Stimulated activated CD4-positive, alpha-beta T cell treated with anti-CD3 and anti-CD28 coated beads, TNF-alpha, amount 100 ng/mL, for 48 hours (primary cell): ENCODE measurements at regions not wholly inside any gene's neighbourhood (a gene's known extent, or its start where the extent isn't known, plus 50 kb on each side); places are given as distances from the start of the nearest gene placed in this dataset.

ENCODE experiments used
- DNase-seq, 3 donors: peaks; one replicate each; pipeline ENCODE4 v3.0.0-alpha.2; 2020; ENCODE audit warnings: low read depth in 3 of 3

DNA sequence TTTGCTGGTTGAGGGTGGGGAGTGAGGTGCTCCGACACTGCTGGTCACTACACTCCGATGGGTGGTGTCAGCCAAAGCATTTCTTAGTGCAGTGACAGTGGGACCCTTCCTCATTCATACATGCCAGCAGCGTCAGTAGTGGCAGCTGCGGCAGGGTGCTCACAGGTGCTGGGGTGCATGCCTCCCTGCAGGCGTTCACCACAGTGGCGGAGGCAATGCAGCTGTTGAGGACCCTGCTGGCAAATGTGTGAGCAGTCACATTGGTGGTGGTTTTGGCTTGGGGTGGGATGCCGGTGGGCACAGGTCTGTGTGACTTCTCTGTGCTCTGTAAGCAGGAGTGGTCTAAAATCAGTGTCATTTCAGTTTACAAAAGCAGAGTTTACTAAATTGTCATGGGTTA, 464.6 kb downstream of the FUT8 start:
- DNase-seq, result no peak

DNA sequence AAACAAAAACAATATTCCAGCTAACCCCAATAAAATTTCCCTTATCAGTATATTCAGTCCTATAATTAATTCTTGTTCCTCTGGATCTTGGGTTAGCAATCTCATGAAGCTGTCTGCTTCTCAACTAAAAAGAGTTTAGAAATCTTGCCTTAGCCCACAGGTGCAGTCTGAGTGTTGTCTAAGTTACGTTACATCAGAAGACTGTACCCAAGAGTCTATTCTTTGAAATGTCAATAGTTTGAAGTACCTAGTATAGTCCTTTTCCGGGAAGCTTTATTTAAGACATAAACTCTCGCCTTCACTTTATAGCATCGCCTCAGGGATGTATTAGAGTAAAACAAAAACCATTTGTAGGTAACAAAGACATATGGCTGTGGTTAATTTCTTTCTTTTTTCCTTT, 465.1 kb downstream of the FUT8 start:
- DNase-seq, result no peak

- no peak for DNase-seq
These were observed 466.1 kb downstream of the FUT8 start for GRCh38 chr14:65878586-65878985.

DNA sequence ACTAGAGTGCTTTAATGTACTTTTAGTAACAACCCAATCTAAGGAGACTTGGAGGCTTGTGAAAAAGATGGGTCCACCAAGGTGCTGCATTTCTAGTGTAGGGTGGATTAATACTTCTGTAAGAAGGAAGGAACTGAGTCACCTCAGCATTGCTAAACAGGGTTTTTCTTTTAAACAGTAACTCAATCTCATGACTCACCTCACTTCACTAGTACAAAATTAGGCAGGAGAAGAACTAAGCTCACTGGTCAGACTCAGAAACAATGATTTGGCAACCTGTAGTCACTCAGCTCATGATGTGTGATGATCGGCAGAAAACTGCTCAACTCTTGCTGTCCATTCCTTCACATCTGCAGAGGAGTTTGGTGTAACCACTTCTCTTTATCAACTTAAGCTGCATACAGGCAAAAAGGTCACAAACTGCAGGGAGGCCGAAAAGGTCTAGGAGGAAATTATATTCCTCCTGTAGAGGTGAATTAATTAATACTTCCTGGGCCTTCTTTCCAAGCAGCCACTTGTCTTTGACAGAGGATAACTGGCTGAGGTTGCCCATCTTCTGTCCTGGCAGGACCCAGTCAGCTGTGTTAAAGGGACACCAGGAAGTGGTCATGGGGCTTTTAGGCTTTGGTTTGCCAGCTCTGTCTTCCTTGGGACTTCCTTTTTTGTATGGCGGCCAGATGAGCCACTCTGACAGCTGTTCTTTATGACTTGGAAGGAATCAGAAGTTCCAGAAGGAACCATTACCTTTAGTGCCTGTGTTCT, 466.9 kb downstream of the FUT8 start:
- DNase-seq, result no peak

DNA sequence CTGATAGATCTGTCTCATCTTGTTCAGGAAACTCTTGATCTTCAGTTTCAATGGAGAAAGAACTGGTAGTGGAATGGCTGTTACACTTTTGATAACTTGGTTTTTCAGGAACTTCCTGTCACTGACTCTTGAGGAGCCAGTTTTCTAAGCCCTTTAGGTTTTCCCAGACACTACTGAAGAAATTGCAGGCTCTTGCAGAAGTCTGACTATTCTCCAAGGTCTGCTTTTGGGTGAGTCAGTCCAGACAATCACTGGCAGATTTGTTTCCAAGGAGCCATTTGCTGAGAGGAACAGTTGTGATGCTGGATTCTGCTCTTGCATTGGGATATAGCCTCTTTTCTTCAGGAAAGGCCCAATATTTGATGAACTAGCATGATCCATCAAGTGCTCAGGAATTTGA, 468.0 kb downstream of the FUT8 start:
- DNase-seq, result no peak

- DNase-seq, result no peak
These were observed 469.1 kb downstream of the FUT8 start for GRCh38 chr14:65881642-65882041.

GRCh38 chr14:65888677-65889076, 476.1 kb downstream of the FUT8 start:
- no peak for DNase-seq

DNA sequence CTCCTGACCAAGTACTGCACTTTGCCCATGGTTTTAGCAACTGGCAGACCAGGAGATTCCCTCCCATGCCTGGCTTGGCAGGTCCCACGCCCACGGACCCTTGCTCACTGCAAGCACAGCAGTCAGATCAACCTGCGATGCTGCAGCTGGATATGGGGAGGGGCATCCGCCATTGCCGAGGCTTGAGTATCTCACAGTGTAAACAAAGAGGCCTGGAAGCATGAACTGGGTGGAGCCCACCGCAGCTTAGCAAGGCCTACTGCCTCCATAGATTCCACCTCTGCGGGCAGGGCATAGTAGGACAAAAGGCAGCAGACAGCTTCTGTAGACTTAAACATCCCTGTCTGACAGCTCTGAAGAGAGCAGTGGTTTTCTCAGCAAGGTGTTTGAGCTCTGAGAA, 479.8 kb downstream of the FUT8 start:
- no peak for DNase-seq

DNA sequence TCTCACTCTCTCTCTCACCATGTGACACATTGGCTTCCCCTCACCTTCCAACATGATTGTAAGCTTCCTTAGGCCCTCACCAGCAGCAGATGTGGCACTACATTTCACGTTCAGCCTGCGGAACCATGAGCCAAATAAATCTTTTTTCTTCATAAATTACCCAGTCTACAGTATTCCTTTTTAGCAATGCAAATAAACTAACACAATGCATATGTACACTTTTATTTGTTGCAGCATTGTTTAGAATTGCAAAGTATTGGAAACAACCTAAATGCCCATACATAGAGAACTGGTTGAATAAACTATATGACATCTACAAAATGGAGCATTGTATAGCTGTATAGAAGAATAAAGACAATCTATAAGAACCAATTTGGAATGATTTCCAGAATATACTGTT, 487.6 kb downstream of the FUT8 start:
- no peak for DNase-seq

DNA sequence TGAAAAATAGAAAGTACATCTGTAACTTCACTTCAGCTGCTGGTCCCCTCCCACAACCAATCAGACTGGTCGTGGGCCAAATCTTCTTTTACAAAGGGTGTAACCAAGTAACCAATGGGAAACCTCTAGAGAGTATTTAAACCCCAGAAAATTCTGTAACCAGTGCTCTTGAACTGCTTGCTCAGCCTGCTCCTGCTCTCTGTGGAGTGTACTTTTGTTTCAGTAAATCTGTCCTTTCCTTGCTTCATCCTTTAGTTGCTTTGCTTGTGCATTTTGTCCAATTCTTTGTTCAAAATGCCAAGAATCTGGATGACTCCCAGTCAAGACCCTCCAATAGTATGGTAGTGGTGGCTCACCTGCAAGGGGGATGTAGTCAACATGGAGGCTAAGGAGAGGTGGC, 489.1 kb downstream of the FUT8 start:
- no peak for DNase-seq

- DNase-seq, result no peak
These were observed 492.5 kb downstream of the FUT8 start for GRCh38 chr14:65904988-65905387.

- DNase-seq, result no peak
These were observed 493.8 kb downstream of the FUT8 start for GRCh38 chr14:65906344-65906743.

DNA sequence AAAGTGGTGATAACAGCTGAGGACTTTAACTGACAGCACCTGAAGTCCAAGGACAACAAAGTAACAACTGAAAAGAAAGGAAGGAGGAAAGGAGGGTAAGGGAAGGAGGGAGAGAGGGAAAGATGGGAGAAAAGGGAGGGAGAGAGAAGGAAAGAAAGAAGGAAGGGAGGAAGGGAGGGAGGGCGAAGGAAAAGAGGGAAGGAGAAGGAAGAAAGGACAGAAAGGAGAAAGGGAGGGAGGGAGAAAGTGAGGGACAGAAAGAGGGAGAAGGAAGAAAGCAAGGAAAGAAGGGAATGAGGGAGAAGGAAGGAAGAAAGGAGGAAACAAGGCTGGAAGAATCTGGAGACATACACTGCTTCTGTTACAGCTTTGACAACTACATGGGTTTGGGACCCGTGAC, 494.4 kb downstream of the FUT8 start:
- DNase-seq, result no peak

- no peak for DNase-seq
These were observed 497.7 kb downstream of the FUT8 start for GRCh38 chr14:65910108-65910786.

DNA sequence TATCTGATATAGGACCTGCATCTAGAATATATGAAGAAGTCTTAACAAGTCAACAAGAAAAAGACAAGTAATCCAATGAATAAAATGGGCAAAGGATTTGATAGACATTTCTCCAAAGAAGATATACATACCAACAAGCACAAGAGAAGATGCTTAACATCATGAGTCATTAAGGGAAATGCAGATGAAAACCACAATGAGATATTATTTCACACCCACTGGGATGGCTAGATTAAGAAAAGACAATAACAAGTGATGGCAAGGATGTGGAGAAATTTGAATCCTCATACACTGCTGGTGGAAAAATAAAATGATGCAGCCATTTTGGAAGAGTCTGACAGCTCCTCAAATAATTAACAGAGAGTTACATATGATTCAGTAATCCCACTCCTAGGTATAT, 502.6 kb downstream of the FUT8 start:
- DNase-seq, result no peak

DNA sequence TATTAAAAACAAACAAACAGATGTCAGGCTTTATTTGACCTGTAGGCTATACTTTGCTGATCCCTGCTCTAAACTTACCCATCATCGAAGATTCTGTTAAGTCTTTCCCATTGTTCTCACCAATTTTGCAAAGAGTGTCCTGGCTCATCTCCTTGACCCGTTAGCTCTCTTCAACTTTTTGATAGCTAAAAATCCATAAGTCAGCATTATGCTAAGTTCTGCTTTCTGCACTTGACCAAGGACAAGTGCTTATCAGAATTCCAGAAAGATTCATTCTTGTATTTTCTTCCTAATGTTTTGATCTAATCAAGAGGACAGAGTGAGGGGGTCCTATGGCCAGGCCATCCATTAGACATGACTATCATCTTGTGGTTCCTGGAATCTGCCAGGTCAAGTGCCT, 503.5 kb downstream of the FUT8 start:
- no peak for DNase-seq

- DNase-seq, result no peak
These were observed 508.5 kb downstream of the FUT8 start for GRCh38 chr14:65920996-65921395.

DNA sequence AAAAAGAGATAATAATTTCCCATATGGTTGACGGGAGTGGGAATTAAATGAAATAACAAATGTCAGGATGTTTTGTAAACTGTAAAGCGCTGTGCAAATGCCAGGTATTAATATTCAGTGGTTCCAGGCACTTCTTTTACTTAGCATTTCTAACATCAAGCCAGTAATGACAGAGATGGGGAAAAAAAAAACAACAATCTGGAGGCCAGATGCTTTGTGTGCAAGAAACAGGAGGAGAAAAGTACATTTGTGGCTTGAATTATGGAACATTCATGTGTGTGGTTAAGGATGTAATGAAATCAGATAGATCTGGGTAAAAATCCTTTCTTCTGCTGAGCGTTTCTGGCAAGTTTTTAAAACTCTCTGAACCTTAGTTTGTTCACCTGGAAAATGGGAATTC, 509.6 kb downstream of the FUT8 start:
- DNase-seq, result no peak

DNA sequence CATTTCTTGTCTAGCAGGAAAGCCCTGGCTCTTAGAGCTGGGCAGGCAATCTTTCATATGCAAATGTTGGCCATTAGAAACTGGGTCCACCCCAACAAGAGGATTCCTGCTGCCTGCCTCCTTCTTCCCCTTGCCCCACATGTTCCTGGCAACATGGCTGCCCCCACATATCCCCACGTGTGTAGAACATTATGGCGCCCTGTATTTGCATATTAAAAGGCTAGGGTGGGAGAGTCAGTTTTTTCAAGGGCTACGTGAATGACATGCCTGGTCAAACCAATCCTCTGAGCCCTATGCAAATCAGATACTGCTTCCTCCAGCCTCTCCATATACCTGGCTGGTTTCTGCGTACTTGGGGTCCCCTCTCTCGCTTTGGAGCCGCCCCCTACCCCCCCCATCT, 514.0 kb downstream of the FUT8 start:
- DNase-seq, result no peak

DNA sequence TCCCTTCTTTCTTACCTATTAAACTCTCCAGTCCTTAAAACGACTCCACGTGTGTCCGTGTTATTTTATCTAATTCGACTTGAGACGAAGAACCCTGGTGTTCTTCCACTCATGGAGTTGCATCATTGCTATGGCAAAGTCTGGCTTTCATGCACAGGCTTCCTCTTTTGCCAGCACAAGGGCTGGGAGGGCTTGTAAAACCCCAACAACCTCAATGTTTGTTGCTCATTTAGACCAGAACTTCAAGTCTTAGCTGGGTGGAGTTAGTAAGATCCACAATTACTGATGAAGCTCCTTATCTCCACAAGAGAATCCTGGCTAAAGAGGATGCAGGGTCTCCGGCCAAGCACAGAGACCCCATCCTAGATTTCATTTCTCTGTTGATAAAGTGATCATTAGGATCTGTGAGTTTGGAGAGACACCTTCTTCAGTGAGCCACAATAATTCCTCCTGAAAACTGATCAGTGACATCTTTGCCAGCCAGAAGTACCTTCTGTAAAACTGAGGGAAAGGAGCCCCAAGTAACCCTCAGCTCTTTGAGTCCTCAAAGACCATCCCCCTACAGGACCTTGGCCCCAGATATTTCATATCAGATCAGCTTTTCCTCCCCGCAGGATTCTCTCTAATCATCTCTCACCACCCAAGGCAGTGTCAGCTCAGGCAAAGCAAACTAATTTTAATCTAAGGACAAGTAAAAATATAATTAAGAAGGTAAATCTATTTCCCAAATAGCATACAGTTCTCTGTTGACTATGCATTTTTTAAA, 514.6 kb downstream of the FUT8 start:
- DNase-seq, result no peak

DNA sequence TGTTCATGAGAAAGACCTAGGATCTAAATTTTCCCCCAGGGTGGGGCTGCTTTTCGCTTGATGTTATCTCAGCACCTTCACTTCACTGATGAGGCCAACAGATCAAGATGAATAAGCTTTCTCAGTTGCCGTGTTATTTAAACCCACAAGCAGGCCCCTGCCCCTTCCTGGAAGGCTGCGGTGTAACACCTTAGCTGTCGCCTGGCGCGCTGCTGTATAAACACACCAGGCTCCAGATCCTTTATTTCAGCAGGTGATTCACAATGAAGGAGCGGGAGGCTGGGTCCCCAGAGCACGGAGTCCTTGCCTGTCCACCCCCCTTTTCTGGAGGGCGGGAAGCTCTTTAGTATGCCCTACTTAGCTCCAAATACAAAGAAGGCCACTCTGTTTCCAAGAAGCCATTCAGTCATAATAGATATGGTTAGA, 515.4 kb downstream of the FUT8 start:
- peak; percentile 55 to 82 (median 56) for DNase-seq

GRCh38 chr14:65928995-65929394, 516.5 kb downstream of the FUT8 start:
- no peak for DNase-seq
